Stimulated activated naive B cell treated with anti-CD40 and anti-IgM and Interleukin-4, amounts not matched to agents 10 μg/mL and 1 μg/mL and 100 μg/mL, for 72 hours (primary cell): ENCODE measurements at regions not wholly inside any gene's neighbourhood (a gene's known extent, or its start where the extent isn't known, plus 50 kb on each side); places are given as distances from the start of the nearest gene placed in this dataset.
"Not testable (repeated sequence)": the region's sequence is repeated elsewhere in the genome, so short reads cannot be mapped to it uniquely, and the experiment has no call there.

Experiments
- ATAC-seq, 2 donors: fragments of 150-1000 bp; cut with Tn5 transposase; replicated peaks; 2 replicates each; pipeline ENCODE4 v1.10.0; 2021; ENCODE audit warnings: moderate library complexity in 1 of 2
- DNase-seq: peaks from one replicate; pipeline ENCODE4 v3.0.0; 2021
- H3K27ac Mint-ChIP-seq: one replicate; pipeline ENCODE4 v1.8.0; 2022; ENCODE audit warnings: mild to moderate bottlenecking, mixed read lengths
- H3K27me3 Mint-ChIP-seq, 2 donors: one replicate each; pipeline ENCODE4 v1.8.0; 2022; ENCODE audit warnings: mixed read lengths in 2 of 2
- H3K36me3 Mint-ChIP-seq, 2 donors: one replicate each; pipeline ENCODE4 v1.8.0; 2022; ENCODE audit warnings: mixed read lengths in 2 of 2, mild to moderate bottlenecking in 1 of 2
- H3K4me1 Mint-ChIP-seq, 2 donors: one replicate each; pipeline ENCODE4 v1.8.0; 2022; ENCODE audit warnings: mixed read lengths in 2 of 2, mild to moderate bottlenecking in 1 of 2
- H3K4me3 Mint-ChIP-seq, 2 donors: one replicate each; pipeline ENCODE4 v1.8.0; 2022; ENCODE audit warnings: mild to moderate bottlenecking in 2 of 2, mixed read lengths in 2 of 2, moderate library complexity in 1 of 2
- H3K9me3 Mint-ChIP-seq, 2 donors: one replicate each; pipeline ENCODE4 v1.8.0; 2022; ENCODE audit warnings: mixed read lengths in 2 of 2, mild to moderate bottlenecking in 1 of 2

DNA sequence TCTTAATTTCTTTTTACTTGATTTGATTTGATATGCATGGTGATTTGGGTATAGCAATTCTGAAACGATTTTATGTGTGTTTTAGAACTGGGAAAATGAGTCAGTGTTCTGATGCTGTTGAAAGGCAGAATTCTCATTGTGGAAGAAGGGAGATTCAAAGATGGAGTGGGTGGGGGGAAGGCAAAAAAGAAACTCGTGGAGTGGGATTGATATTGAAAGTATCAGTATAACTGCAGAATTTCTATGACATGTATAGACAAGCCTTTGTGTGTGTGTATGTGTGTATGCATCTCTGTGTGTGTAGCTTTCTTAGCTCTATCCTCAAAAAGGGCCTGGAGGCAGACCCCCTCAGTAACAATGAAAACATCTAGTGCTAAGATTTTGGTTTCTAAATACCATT is 184.3 kb upstream of the OLIG3 start:
- Mint-ChIP-seq H3K27ac (no peak overlapping the region), H3K4me1 (peaks cover 20 to 23% of the 10 kb centered on the region in 2 donors), H3K4me3 (no peak overlapping the region), H3K9me3 (peaks cover 0 to 2% of the 10 kb centered on the region in 2 donors), H3K36me3 (no peaks in the 10 kb centered on the region), H3K27me3 (peaks cover 13 to 15% of the 10 kb centered on the region in 2 donors)
- ATAC-seq (peak; percentile 21 to 70), DNase-seq (no peak)

DNA sequence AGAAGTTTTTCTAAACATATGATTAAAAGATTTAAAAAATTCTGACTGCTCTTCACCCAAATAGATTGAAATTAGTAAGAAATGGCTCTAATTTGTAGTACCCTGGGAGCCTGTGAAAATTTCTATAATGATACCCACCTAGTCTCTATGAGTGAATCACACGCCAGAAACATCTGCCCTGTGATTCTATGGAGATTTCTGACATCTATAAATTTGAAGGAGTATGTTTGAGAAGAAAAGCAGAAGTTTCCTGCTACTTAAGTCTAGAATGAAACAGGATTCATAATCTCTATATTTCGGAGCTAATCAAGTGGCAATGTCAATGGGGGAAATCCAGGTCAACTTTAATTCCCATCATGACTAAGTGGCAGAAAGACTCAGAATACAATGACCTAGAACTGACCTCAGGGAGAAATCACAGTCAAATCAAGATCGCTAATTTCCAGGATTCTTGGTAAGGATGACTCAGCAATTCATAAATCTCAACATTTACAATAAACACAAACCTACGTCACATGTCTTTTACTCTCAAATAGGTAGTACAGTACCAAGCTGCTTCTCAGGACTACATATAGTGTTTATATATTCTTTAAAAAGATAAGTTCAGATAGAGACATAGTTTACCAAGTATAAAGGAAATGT is 186.2 kb upstream of the TNFAIP3 start:
- ATAC-seq = peak; percentile 31 to 81
- Mint-ChIP-seq H3K27ac (peak overlapping the region; percentile 6), H3K4me3 (peak overlapping the region in 1 of 2 donors; percentile 8), H3K4me1 (peaks cover 20 to 23% of the 10 kb centered on the region in 2 donors), H3K36me3 (no peaks in the 10 kb centered on the region), H3K9me3 (peaks cover 0 to 2% of the 10 kb centered on the region in 2 donors), H3K27me3 (peaks cover 6 to 13% of the 10 kb centered on the region in 2 donors)
- DNase-seq = no peak

- Mint-ChIP-seq H3K4me3 (no peak overlapping the region), H3K36me3 (no peaks in the 10 kb centered on the region), H3K9me3 (peaks cover 0 to 2% of the 10 kb centered on the region in 2 donors), H3K27ac (no peak overlapping the region), H3K4me1 (peaks cover 20 to 23% of the 10 kb centered on the region in 2 donors), H3K27me3 (peaks cover 5 to 11% of the 10 kb centered on the region in 2 donors)
- ATAC-seq (no peak), DNase-seq (no peak)
These were observed 185.5 kb upstream of the TNFAIP3 start for GRCh38 chr6:137681445-137682009.

DNA sequence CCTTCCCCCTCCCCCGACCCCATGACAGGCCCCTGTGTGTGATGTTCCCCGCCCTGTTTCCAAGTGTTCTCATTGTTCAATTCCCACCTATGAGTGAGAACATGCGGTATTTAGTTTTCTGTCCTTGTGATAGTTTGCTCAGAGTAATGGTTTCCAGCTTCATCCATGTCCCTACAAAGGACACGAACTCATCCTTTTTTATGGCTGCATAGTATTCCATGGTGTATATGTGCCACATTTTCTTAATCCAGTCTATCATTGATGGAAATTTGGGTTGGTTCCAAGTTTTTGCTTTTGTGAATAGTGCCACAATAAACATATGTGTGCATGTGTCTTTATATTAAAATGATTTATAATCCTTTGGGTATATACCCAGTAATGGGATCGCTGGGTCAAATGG is 184.4 kb upstream of the TNFAIP3 start:
- not testable (repeated sequence) for H3K27me3 Mint-ChIP-seq, ATAC-seq, H3K4me3 Mint-ChIP-seq, H3K27ac Mint-ChIP-seq, H3K9me3 Mint-ChIP-seq, H3K36me3 Mint-ChIP-seq, DNase-seq
- H3K4me1 Mint-ChIP-seq = peaks cover 19 to 23% of the 10 kb centered on the region in 2 donors

DNA sequence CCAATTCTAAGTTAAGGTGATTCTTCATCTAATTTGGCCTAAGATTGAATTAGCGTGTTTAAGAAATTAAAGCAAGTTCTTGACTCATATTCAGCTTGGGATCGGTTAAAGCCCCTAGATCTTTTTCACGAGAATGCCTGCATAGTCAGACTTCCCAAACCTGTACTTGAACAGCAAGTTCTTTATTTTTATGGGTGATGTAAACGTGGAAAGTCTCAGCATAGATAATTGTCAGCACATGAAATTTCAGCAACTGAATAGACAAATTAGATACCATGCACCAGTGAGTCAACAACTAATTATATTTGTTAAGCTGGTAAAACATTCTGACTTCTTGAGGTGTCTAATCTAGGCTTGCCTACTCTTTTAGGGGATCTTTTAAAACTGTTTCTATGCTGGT is 183.1 kb upstream of the TNFAIP3 start:
- no peak overlapping the region for H3K4me3 Mint-ChIP-seq
- no peak for ATAC-seq
- peaks cover 0 to 7% of the 10 kb centered on the region in 2 donors for H3K27me3 Mint-ChIP-seq
- H3K27ac Mint-ChIP-seq = no peak overlapping the region
- no peak for DNase-seq
- peaks cover 0 to 2% of the 10 kb centered on the region in 2 donors for H3K9me3 Mint-ChIP-seq
- no peaks in the 10 kb centered on the region for H3K36me3 Mint-ChIP-seq
- H3K4me1 Mint-ChIP-seq = peaks cover 11 to 12% of the 10 kb centered on the region in 2 donors

DNA sequence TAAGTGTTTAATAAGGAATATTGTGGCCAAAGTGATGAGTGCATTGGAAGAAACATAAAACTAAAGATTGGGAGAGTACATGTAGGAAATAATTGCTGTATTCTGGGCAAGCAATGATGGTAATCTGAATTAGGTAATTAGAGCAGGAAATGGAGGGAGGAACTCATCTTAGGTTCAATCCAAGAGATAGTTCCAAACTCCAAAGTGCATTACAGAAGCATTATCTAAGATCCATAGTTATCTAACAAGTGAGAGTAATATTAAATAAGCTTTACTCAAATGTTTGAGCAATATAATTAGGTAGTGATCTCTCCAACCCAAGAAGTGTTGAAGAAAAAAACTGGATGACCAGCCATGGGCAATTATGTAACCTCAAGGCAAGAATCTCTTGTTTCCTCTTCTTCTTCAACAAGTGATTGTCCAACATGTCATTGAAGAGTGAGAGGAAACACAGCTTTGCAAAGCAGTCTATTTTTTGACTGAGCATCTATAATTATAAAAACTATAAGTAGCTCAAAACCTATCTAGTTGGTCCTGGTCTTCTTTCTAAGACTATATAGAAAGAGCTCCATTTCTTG is 181.2 kb upstream of the TNFAIP3 start:
- H3K27me3 Mint-ChIP-seq = no peaks in the 10 kb centered on the region
- H3K27ac Mint-ChIP-seq = no peak overlapping the region
- H3K36me3 Mint-ChIP-seq = no peaks in the 10 kb centered on the region
- no peak overlapping the region for H3K4me3 Mint-ChIP-seq
- ATAC-seq = no peak
- H3K9me3 Mint-ChIP-seq = peaks cover 0 to 2% of the 10 kb centered on the region in 2 donors
- peaks cover 2% of the 10 kb centered on the region in 2 donors for H3K4me1 Mint-ChIP-seq
- DNase-seq = no peak

DNA sequence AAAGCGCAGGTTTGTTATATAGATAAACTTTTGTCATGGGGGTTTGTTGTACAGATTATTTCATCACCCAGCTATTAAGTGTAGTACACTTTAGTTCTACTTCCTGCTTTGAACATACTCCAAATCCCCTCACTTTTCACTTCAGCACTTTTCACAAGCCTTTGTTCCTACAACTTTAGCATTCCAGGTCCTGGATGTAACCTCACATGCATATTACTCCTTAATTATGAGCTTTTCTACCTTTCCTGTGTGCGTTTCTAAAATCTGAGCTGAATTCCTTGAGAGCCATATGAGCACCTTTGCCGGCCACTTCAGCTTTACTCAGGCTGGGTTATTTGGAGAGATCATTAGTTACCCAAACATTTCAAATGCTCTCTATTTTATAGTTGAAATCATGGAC is 179.2 kb upstream of the TNFAIP3 start:
- H3K9me3 Mint-ChIP-seq = peaks cover 3% of the 10 kb centered on the region in 2 donors
- no peak overlapping the region for H3K27ac Mint-ChIP-seq
- ATAC-seq (no peak), DNase-seq (no peak)
- H3K36me3 Mint-ChIP-seq = no peaks in the 10 kb centered on the region
- H3K4me3 Mint-ChIP-seq = no peak overlapping the region
- H3K27me3 Mint-ChIP-seq = peaks cover 0 to 5% of the 10 kb centered on the region in 2 donors
- H3K4me1 Mint-ChIP-seq = peaks cover 0 to under 1% of the 10 kb centered on the region in 2 donors

GRCh38 chr6:137688230-137688971 is 178.7 kb upstream of the TNFAIP3 start:
- no peak for ATAC-seq
- peaks cover 0 to 5% of the 10 kb centered on the region in 2 donors for H3K27me3 Mint-ChIP-seq
- no peak overlapping the region for H3K4me3 Mint-ChIP-seq
- H3K36me3 Mint-ChIP-seq = no peaks in the 10 kb centered on the region
- no peak overlapping the region for H3K27ac Mint-ChIP-seq
- H3K4me1 Mint-ChIP-seq = peaks cover 0 to 3% of the 10 kb centered on the region in 2 donors
- H3K9me3 Mint-ChIP-seq = peaks cover 3% of the 10 kb centered on the region in 2 donors
- no peak for DNase-seq

- peaks cover 0 to 3% of the 10 kb centered on the region in 2 donors for H3K4me1 Mint-ChIP-seq
- ATAC-seq (no peak), DNase-seq (no peak)
- no peak overlapping the region for H3K4me3 Mint-ChIP-seq
- H3K27ac Mint-ChIP-seq = no peak overlapping the region
- H3K27me3 Mint-ChIP-seq = peaks cover 0 to 5% of the 10 kb centered on the region in 2 donors
- no peaks in the 10 kb centered on the region for H3K36me3 Mint-ChIP-seq
- peaks cover 3% of the 10 kb centered on the region in 2 donors for H3K9me3 Mint-ChIP-seq
These were observed 177.7 kb upstream of the TNFAIP3 start for GRCh38 chr6:137689377-137689776.

DNA sequence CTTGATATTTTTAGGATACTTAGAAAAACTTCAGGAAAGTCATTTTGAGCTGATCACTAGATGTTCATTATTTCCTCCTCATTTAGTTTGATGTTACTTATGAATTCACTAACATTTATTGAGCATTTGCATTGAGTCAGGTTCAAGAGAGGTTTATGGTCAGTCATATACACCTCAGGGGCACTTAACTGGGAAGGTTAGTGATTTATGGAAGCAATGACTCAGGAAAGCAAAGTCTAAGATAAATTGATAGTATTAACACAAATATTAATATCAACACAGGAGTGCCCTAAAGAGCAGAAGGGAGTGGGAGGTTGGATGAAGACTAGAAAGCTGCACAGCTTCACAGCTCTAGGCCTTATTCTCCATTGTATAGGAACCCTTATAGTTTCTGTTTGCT is 177.0 kb upstream of the TNFAIP3 start:
- ATAC-seq (no peak), DNase-seq (no peak)
- no peak overlapping the region for H3K27ac Mint-ChIP-seq
- H3K27me3 Mint-ChIP-seq = peaks cover 0 to 5% of the 10 kb centered on the region in 2 donors
- H3K9me3 Mint-ChIP-seq = peaks cover 3% of the 10 kb centered on the region in 2 donors
- no peak overlapping the region for H3K4me3 Mint-ChIP-seq
- H3K4me1 Mint-ChIP-seq = peaks cover 0 to 3% of the 10 kb centered on the region in 2 donors
- no peaks in the 10 kb centered on the region for H3K36me3 Mint-ChIP-seq

DNA sequence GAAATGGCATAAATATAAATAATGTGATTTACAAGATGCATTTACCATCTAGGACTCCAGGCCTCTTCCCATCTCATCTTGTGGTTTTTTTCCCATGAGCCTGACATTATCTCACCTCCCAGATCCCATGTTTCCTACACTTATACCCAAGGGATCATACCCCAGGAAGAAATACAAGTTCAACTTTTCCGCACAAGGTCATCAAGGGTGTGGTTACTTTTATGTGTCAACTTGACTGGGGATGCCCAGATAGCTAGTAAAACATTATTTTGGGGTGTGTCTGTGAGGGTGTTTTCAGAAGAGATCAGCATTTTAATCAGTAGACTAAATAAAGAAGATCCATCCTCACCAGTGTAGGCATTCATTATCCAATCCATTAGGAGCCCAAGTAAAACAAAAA is 176.3 kb upstream of the TNFAIP3 start:
- Mint-ChIP-seq H3K27me3 (peaks cover 4 to 7% of the 10 kb centered on the region in 2 donors), H3K9me3 (peaks cover 3% of the 10 kb centered on the region in 2 donors), H3K36me3 (no peaks in the 10 kb centered on the region), H3K4me1 (peaks cover 0 to 5% of the 10 kb centered on the region in 2 donors), H3K27ac (no peak overlapping the region), H3K4me3 (no peak overlapping the region)
- no peak for ATAC-seq
- DNase-seq = no peak

- Mint-ChIP-seq H3K27me3 (peaks cover 5 to 10% of the 10 kb centered on the region in 2 donors), H3K4me1 (peaks cover 0 to 5% of the 10 kb centered on the region in 2 donors), H3K4me3 (no peak overlapping the region), H3K27ac (no peak overlapping the region), H3K9me3 (peaks cover 3% of the 10 kb centered on the region in 2 donors), H3K36me3 (no peaks in the 10 kb centered on the region)
- ATAC-seq (no peak), DNase-seq (no peak)
These were observed 174.8 kb upstream of the TNFAIP3 start for GRCh38 chr6:137692308-137692707.

- Mint-ChIP-seq H3K4me1 (peaks cover 0 to 5% of the 10 kb centered on the region in 2 donors), H3K9me3 (peaks cover 3% of the 10 kb centered on the region in 2 donors), H3K27ac (no peak overlapping the region), H3K36me3 (no peaks in the 10 kb centered on the region), H3K4me3 (no peak overlapping the region), H3K27me3 (peaks cover 5 to 10% of the 10 kb centered on the region in 2 donors)
- DNase-seq = no peak
- ATAC-seq = no peak
These were observed 174.3 kb upstream of the TNFAIP3 start for GRCh38 chr6:137692806-137693205.

DNA sequence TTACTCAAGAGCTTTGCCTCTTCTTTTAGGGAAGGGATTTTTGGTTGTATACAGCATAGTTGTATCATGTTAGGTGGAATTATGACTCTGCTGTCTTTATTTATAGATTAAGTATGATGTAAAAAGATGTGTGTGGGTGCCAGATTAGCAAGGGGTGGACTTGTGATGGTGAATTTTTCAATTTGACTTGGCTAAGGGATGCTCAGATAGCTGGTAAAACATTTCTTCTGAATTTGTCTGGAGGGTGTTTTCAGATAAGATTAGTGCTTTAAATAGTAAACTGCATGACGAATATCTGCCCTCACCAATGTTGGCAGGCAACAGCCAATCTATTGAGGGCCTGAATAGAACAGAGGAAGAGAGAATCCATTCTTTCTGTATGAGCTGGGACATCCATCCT is 173.3 kb upstream of the TNFAIP3 start:
- peaks cover 4 to 8% of the 10 kb centered on the region in 2 donors for H3K4me1 Mint-ChIP-seq
- H3K27ac Mint-ChIP-seq = no peak overlapping the region

More for the DNA sequence above, 173.3 kb upstream of the TNFAIP3 start:
- Mint-ChIP-seq H3K4me3 (no peak overlapping the region), H3K9me3 (peaks cover 3% of the 10 kb centered on the region in 2 donors), H3K36me3 (no peaks in the 10 kb centered on the region), H3K27me3 (peaks cover 5 to 10% of the 10 kb centered on the region in 2 donors)
- ATAC-seq = peak in 1 of 2 donors; percentile 22
- no peak for DNase-seq
